ENCODE measurements at regions not wholly inside any gene's neighbourhood (a gene's known extent, or its start where the extent isn't known, plus 50 kb on each side); places are given as distances from the start of the nearest gene placed in this dataset.

DNA sequence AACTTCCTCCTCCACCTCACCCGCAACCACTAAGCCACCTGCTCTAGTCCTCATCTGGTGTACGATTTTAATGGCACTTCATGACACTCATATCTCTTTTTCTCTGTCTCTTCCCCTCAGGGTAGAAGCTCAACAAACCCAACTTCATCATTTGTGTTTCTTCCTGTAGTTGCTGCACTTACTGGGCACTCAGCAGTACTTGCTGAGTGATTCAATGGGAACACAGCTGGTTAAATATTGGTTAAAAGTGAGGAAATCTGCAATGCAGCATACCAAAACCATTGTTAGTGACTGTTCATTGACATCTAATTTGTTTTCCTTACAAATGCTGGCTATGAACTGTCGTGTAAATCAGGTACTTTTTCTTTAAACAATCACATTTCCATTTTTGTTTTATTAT is 541.1 kb upstream of the PRMT6 start:
- Histone ChIP-seq H3K4me1 (ENCODE audit: control insufficient read depth, insufficient read depth, low read length) (no peaks in the 10 kb centered on the region), H3K27me3 (ENCODE audit: control insufficient read depth, insufficient read depth, low read length) (no peaks in the 10 kb centered on the region), H3K4me3 (ENCODE audit: low read depth in 2 of 2, low read length in 2 of 2) (no peak overlapping the region), H3K36me3 (ENCODE audit: control insufficient read depth, insufficient read depth, low read length) (no peaks in the 10 kb centered on the region), H3K27ac (ENCODE audit: low read length) (no peak overlapping the region), H3K9me3 (ENCODE audit: control insufficient read depth, insufficient read depth, low read depth, low read length) (no peaks in the 10 kb centered on the region)
- DNase-seq (ENCODE audit: low read depth, low spot score) (no peak), ATAC-seq (no peak)
- intact Hi-C loops (cut with micrococcal nuclease; ENCODE audit: unreplicated experiment) (no loop called here), in situ Hi-C loops (cut with HindIII; ENCODE audit: low pct_unique_long_range_greater_than_20kb, low sequenced_read_pairs) (no loop called here)
- BruUV-seq (replicated peaks): no TSS peak
- TF ChIP-seq TCF7L2 (IDR thresholded peaks at IDR 0.05; ENCODE audit: low read depth, low read length): no peak
- TF ChIP-seq SIN3A (IDR thresholded peaks at IDR 0.05; ENCODE audit: borderline replicate concordance, insufficient read depth, low read depth, low read length): no peak
- TF ChIP-seq, protein P1, sequence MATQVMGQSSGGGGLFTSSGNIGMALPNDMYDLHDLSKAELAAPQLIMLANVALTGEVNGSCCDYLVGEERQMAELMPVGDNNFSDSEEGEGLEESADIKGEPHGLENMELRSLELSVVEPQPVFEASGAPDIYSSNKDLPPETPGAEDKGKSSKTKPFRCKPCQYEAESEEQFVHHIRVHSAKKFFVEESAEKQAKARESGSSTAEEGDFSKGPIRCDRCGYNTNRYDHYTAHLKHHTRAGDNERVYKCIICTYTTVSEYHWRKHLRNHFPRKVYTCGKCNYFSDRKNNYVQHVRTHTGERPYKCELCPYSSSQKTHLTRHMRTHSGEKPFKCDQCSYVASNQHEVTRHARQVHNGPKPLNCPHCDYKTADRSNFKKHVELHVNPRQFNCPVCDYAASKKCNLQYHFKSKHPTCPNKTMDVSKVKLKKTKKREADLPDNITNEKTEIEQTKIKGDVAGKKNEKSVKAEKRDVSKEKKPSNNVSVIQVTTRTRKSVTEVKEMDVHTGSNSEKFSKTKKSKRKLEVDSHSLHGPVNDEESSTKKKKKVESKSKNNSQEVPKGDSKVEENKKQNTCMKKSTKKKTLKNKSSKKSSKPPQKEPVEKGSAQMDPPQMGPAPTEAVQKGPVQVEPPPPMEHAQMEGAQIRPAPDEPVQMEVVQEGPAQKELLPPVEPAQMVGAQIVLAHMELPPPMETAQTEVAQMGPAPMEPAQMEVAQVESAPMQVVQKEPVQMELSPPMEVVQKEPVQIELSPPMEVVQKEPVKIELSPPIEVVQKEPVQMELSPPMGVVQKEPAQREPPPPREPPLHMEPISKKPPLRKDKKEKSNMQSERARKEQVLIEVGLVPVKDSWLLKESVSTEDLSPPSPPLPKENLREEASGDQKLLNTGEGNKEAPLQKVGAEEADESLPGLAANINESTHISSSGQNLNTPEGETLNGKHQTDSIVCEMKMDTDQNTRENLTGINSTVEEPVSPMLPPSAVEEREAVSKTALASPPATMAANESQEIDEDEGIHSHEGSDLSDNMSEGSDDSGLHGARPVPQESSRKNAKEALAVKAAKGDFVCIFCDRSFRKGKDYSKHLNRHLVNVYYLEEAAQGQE (IDR thresholded peaks at IDR 0.05; ENCODE audit: insufficient read depth in 1 of 2, low read depth in 2 of 2, low read length in 1 of 2): no peak
- TF ChIP-seq POLR2AphosphoS5 (IDR thresholded peaks at IDR 0.05; ENCODE audit: low read depth, low read length): no peak
- TF ChIP-seq, protein P2, sequence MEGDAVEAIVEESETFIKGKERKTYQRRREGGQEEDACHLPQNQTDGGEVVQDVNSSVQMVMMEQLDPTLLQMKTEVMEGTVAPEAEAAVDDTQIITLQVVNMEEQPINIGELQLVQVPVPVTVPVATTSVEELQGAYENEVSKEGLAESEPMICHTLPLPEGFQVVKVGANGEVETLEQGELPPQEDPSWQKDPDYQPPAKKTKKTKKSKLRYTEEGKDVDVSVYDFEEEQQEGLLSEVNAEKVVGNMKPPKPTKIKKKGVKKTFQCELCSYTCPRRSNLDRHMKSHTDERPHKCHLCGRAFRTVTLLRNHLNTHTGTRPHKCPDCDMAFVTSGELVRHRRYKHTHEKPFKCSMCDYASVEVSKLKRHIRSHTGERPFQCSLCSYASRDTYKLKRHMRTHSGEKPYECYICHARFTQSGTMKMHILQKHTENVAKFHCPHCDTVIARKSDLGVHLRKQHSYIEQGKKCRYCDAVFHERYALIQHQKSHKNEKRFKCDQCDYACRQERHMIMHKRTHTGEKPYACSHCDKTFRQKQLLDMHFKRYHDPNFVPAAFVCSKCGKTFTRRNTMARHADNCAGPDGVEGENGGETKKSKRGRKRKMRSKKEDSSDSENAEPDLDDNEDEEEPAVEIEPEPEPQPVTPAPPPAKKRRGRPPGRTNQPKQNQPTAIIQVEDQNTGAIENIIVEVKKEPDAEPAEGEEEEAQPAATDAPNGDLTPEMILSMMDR (IDR thresholded peaks at IDR 0.05): no peak
- POLR2A ChIA-PET: no interaction called here
- CTCF ChIA-PET: no interaction called here

DNA sequence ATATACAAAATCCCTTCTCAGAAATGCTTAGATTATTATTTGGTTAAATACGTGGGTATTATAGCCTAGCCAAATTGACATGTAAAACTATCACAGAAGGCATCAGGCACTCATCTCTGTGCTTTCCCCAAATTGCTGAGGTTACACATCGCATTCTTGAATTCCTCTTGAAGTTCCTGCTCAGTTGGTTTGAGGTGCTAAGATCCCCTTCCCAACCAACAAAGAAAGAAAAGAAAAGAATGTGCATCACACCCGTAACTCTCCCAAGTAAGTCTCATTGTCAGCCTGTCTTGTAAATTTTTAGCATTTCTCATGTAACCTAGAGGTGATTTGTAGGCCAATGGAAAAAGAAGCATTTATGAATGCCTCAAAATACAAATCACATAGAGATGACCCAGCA is 539.2 kb upstream of the PRMT6 start:
- H3K36me3 ChIP-seq (ENCODE audit: control insufficient read depth, insufficient read depth, low read length): no peaks in the 10 kb centered on the region
- ChIA-PET CTCF (no interaction called here), POLR2A (no interaction called here)
- no peaks in the 10 kb centered on the region for H3K4me1 ChIP-seq (ENCODE audit: control insufficient read depth, insufficient read depth, low read length)
- ATAC-seq: no peak
- TF ChIP-seq TCF7L2 (IDR thresholded peaks at IDR 0.05; ENCODE audit: low read depth, low read length): no peak
- no peak for TF ChIP-seq POLR2AphosphoS5 (IDR thresholded peaks at IDR 0.05; ENCODE audit: low read depth, low read length)
- TF ChIP-seq, protein P2 (IDR thresholded peaks at IDR 0.05): no peak
- H3K9me3 ChIP-seq (ENCODE audit: control insufficient read depth, insufficient read depth, low read depth, low read length): no peaks in the 10 kb centered on the region
- H3K4me3 ChIP-seq (ENCODE audit: low read depth in 2 of 2, low read length in 2 of 2): no peak overlapping the region
- no peak overlapping the region for H3K27ac ChIP-seq (ENCODE audit: low read length)
- in situ Hi-C loops (cut with HindIII; ENCODE audit: low pct_unique_long_range_greater_than_20kb, low sequenced_read_pairs): no loop called here
- H3K27me3 ChIP-seq (ENCODE audit: control insufficient read depth, insufficient read depth, low read length): no peaks in the 10 kb centered on the region
- no TSS peak for BruUV-seq (replicated peaks)
- intact Hi-C loops (cut with micrococcal nuclease; ENCODE audit: unreplicated experiment): no loop called here
- no peak for DNase-seq (ENCODE audit: low read depth, low spot score)

DNA sequence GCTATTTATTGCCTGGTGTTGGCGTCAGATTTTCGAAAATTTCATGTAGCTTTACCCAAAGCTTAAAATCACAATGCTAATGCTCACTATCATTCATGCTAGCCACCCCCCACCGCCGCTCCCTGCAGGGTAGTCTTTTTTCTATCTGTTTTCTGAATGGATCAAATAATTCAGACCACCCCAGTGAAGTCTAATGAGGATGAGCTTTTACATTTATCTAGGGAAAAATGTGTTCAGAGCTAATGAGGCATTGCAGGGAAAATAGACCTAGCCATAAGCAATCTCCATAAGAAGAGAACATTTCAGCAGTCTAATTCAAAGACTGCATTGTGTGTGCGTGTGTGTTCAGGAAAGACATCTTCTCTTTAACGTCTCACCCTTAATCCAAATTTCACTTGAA is 533.0 kb upstream of the PRMT6 start:
- ATAC-seq: no peak

More for the DNA sequence above, 533.0 kb upstream of the PRMT6 start:
- H3K27me3 ChIP-seq (ENCODE audit: control insufficient read depth, insufficient read depth, low read length): no peaks in the 10 kb centered on the region
- H3K9me3 ChIP-seq (ENCODE audit: control insufficient read depth, insufficient read depth, low read depth, low read length): no peaks in the 10 kb centered on the region
- in situ Hi-C loops (cut with HindIII; ENCODE audit: low pct_unique_long_range_greater_than_20kb, low sequenced_read_pairs): no loop called here
- no peaks in the 10 kb centered on the region for H3K36me3 ChIP-seq (ENCODE audit: control insufficient read depth, insufficient read depth, low read length)
- H3K4me1 ChIP-seq (ENCODE audit: control insufficient read depth, insufficient read depth, low read length): no peaks in the 10 kb centered on the region
- POLR2A ChIA-PET: no interaction called here
- no peak overlapping the region for H3K4me3 ChIP-seq (ENCODE audit: low read depth in 2 of 2, low read length in 2 of 2)
- TF ChIP-seq TCF7L2 (IDR thresholded peaks at IDR 0.05; ENCODE audit: low read depth, low read length) (no peak), POLR2AphosphoS5 (IDR thresholded peaks at IDR 0.05; ENCODE audit: low read depth, low read length) (no peak), SIN3A (IDR thresholded peaks at IDR 0.05; ENCODE audit: borderline replicate concordance, insufficient read depth, low read depth, low read length) (no peak)
- TF ChIP-seq, protein P1 (IDR thresholded peaks at IDR 0.05; ENCODE audit: insufficient read depth in 1 of 2, low read depth in 2 of 2, low read length in 1 of 2): no peak
- TF ChIP-seq, protein P2 (IDR thresholded peaks at IDR 0.05): no peak
- CTCF ChIA-PET: no interaction called here
- BruUV-seq (replicated peaks): no TSS peak
- intact Hi-C loops (cut with micrococcal nuclease; ENCODE audit: unreplicated experiment): no loop called here
- DNase-seq (ENCODE audit: low read depth, low spot score): no peak
- H3K27ac ChIP-seq (ENCODE audit: low read length): no peak overlapping the region

Data from Panc1 (cell line).